ENCODE measurements at regions not wholly inside any gene's neighbourhood (a gene's known extent, or its start where the extent isn't known, plus 50 kb on each side); places are given as distances from the start of the nearest gene placed in this dataset.

DNA sequence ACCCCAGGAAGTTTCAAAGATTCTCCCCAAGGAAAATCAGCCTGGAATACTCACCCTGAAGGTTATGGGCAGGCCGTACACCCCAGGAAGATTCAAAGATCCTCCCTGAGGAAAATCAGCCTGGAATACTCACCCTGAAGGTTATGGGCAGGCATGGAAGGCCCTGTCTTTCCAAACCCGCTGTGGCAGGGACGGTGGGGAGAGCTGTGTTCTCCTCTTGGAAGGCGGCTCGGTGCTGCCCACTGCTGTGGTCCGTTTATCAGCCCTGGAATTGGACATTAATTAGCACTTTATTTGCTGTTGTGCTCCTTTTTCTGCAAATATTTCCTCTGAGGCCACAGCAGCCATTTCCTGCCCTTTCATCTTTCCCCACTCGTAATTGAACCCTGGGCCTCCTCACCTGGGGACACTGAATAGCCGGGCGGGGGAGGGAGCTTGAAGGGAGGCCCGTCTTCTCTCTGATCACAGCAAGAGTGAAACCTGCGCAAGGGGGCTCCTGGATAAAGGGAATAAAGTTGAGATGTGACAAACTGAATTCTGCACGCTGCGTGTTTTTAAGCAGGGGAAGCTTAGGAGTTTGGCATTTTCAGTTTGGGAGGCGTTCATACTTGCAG, 308.7 kb upstream of the SALL3 start:
- intact Hi-C loops (cut with DNase I): no loop called here
- no peak overlapping the region for H3K4me3 ChIP-seq
- no peak for ATAC-seq
- no peaks in the 10 kb centered on the region for H3K36me3 ChIP-seq
- no peaks in the 10 kb centered on the region for H3K9me3 ChIP-seq
- TF ChIP-seq, protein P1, sequence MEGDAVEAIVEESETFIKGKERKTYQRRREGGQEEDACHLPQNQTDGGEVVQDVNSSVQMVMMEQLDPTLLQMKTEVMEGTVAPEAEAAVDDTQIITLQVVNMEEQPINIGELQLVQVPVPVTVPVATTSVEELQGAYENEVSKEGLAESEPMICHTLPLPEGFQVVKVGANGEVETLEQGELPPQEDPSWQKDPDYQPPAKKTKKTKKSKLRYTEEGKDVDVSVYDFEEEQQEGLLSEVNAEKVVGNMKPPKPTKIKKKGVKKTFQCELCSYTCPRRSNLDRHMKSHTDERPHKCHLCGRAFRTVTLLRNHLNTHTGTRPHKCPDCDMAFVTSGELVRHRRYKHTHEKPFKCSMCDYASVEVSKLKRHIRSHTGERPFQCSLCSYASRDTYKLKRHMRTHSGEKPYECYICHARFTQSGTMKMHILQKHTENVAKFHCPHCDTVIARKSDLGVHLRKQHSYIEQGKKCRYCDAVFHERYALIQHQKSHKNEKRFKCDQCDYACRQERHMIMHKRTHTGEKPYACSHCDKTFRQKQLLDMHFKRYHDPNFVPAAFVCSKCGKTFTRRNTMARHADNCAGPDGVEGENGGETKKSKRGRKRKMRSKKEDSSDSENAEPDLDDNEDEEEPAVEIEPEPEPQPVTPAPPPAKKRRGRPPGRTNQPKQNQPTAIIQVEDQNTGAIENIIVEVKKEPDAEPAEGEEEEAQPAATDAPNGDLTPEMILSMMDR (IDR thresholded peaks at IDR 0.05): no peak
- H3K4me1 ChIP-seq: no peaks in the 10 kb centered on the region
- no peak for DNase-seq
- H3K27ac ChIP-seq: no peak overlapping the region
- H3K27me3 ChIP-seq: peaks cover 0 to 14% of the 10 kb centered on the region in 2 donors

DNA sequence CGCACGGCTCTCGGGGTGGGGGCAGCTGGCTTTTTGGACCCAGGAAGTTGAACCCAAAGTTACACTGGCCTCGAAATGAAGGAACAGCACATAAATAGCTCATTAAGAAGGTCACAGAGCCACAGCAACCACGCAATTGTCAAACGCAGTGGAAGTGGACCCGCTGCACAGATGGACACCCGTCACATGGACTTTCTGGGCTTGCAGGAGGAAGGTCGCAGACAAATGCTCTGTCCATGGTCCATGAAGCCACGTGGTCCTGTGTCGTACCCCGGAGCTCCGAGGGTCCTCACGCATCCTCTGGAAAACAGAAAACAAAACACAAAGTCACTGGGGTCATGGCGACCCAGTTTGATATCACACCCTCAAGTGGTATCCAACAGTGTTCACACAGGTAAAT, 308.1 kb upstream of the SALL3 start:
- no peak overlapping the region for H3K4me3 ChIP-seq
- H3K4me1 ChIP-seq: no peaks in the 10 kb centered on the region
- H3K9me3 ChIP-seq: no peaks in the 10 kb centered on the region
- H3K27ac ChIP-seq: no peak overlapping the region
- ATAC-seq: no peak
- no peak for DNase-seq
- peaks cover 0 to 14% of the 10 kb centered on the region in 2 donors for H3K27me3 ChIP-seq
- intact Hi-C loops (cut with DNase I): no loop called here
- TF ChIP-seq, protein P1 (IDR thresholded peaks at IDR 0.05): no peak
- H3K36me3 ChIP-seq: no peaks in the 10 kb centered on the region

DNA sequence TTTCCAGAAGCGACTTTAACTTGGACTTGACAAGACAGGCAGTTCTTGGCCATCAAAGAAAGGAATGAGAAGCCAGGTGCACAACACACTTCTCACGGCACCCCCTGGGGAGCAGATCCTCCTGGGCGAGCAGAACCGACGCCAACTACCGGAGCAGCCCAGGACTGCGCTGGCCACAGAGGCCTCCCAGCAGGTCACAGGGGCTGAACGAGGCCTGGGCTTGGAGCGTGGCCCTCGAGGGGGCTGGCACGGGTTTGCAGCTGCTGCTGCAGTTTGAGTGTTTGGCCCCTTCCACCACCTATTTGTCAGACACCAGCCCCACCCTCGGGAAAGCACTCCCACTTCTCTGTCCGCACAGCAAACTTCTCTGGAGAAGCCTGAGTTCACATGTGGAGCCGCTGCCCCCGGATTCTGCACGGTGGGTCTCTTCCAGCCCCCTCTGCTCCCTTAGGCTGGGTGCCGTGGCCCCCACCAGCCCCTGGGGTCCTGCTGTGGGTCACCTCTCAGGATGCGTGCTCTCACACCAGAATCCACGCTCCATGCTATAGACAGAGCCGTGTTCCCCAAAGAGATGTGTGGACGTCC, 306.7 kb upstream of the SALL3 start:
- no peak overlapping the region for H3K27ac ChIP-seq
- TF ChIP-seq, protein P1 (IDR thresholded peaks at IDR 0.05): no peak
- no peak for ATAC-seq
- DNase-seq: no peak
- no peaks in the 10 kb centered on the region for H3K36me3 ChIP-seq
- no peaks in the 10 kb centered on the region for H3K9me3 ChIP-seq
- no peak overlapping the region for H3K4me3 ChIP-seq
- peaks cover 0 to 14% of the 10 kb centered on the region in 2 donors for H3K27me3 ChIP-seq
- H3K4me1 ChIP-seq: no peaks in the 10 kb centered on the region
- intact Hi-C loops (cut with DNase I): no loop called here

GRCh38 chr18:78673516-78674321, 305.9 kb upstream of the SALL3 start:
- Histone ChIP-seq H3K27me3 (peaks cover 0 to 14% of the 10 kb centered on the region in 2 donors), H3K36me3 (no peaks in the 10 kb centered on the region), H3K27ac (no peak overlapping the region), H3K9me3 (no peaks in the 10 kb centered on the region), H3K4me3 (no peak overlapping the region), H3K4me1 (no peaks in the 10 kb centered on the region)
- TF ChIP-seq, protein P1 (IDR thresholded peaks at IDR 0.05): no peak
- no peak for ATAC-seq
- intact Hi-C loops (cut with DNase I): no loop called here
- DNase-seq: no peak

- Histone ChIP-seq H3K4me1 (no peaks in the 10 kb centered on the region), H3K27ac (no peak overlapping the region), H3K4me3 (no peak overlapping the region), H3K27me3 (peaks cover 0 to 14% of the 10 kb centered on the region in 2 donors), H3K9me3 (no peaks in the 10 kb centered on the region), H3K36me3 (no peaks in the 10 kb centered on the region)
- TF ChIP-seq, protein P1 (IDR thresholded peaks at IDR 0.05): no peak
- DNase-seq (no peak), ATAC-seq (no peak)
- intact Hi-C loops (cut with DNase I): no loop called here
These were observed 304.4 kb upstream of the SALL3 start for GRCh38 chr18:78675231-78675630.

All from left lung (tissue), 4 donors.